ENCODE measurements at regions not wholly inside any gene's neighbourhood (a gene's known extent, or its start where the extent isn't known, plus 50 kb on each side); places are given as distances from the start of the nearest gene placed in this dataset.

- DNase-seq (ENCODE audit: low read depth in 1 of 2, low spot score in 1 of 2), result no peak
- no peak overlapping the region for H3K4me3 ChIP-seq (replicated peaks; ENCODE audit: insufficient read depth, low read length)
- no peak overlapping the region for H3K27ac ChIP-seq (replicated peaks)
- TF ChIP-seq, protein P1, sequence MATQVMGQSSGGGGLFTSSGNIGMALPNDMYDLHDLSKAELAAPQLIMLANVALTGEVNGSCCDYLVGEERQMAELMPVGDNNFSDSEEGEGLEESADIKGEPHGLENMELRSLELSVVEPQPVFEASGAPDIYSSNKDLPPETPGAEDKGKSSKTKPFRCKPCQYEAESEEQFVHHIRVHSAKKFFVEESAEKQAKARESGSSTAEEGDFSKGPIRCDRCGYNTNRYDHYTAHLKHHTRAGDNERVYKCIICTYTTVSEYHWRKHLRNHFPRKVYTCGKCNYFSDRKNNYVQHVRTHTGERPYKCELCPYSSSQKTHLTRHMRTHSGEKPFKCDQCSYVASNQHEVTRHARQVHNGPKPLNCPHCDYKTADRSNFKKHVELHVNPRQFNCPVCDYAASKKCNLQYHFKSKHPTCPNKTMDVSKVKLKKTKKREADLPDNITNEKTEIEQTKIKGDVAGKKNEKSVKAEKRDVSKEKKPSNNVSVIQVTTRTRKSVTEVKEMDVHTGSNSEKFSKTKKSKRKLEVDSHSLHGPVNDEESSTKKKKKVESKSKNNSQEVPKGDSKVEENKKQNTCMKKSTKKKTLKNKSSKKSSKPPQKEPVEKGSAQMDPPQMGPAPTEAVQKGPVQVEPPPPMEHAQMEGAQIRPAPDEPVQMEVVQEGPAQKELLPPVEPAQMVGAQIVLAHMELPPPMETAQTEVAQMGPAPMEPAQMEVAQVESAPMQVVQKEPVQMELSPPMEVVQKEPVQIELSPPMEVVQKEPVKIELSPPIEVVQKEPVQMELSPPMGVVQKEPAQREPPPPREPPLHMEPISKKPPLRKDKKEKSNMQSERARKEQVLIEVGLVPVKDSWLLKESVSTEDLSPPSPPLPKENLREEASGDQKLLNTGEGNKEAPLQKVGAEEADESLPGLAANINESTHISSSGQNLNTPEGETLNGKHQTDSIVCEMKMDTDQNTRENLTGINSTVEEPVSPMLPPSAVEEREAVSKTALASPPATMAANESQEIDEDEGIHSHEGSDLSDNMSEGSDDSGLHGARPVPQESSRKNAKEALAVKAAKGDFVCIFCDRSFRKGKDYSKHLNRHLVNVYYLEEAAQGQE (IDR thresholded peaks at IDR 0.05; ENCODE audit: insufficient replicate concordance, low read depth), result no peak
- no peaks in the 10 kb centered on the region for H3K27me3 ChIP-seq (ENCODE audit: insufficient read depth, poor library complexity, severe bottlenecking)
These were observed 409.6 kb upstream of the MPDZ start for GRCh38 chr9:13688990-13689600.

GRCh38 chr9:13688223-13688989, 408.9 kb upstream of the MPDZ start:
- no peaks in the 10 kb centered on the region for H3K27me3 ChIP-seq (ENCODE audit: insufficient read depth, poor library complexity, severe bottlenecking)

DNA sequence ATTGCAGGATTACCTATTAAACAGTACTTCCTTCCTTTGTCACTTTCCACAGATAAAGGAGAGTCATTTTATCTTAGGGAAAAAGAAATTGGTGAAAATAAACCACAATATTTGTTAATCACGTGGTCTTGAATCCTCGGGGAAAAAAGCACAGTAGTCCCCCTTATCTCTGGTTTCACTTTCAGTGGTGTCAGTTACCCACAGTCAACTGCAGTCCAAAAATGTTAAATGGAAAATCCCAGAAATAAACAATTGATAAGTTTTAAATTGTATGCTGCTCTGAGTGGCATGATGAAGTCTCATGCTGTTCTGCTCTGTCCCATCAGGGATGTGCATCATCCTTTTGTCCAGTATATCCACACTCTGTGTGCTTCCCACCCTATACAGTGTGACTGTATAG, 405.2 kb upstream of the MPDZ start:
- H3K27ac ChIP-seq (replicated peaks), result no peak overlapping the region
- no peak for DNase-seq (ENCODE audit: low read depth in 1 of 2, low spot score in 1 of 2)
- no peak overlapping the region for H3K4me3 ChIP-seq (replicated peaks; ENCODE audit: insufficient read depth, low read length)
- TF ChIP-seq GABPA (IDR thresholded peaks at IDR 0.05; ENCODE audit: low read depth), result no peak
- TF ChIP-seq, protein P2, sequence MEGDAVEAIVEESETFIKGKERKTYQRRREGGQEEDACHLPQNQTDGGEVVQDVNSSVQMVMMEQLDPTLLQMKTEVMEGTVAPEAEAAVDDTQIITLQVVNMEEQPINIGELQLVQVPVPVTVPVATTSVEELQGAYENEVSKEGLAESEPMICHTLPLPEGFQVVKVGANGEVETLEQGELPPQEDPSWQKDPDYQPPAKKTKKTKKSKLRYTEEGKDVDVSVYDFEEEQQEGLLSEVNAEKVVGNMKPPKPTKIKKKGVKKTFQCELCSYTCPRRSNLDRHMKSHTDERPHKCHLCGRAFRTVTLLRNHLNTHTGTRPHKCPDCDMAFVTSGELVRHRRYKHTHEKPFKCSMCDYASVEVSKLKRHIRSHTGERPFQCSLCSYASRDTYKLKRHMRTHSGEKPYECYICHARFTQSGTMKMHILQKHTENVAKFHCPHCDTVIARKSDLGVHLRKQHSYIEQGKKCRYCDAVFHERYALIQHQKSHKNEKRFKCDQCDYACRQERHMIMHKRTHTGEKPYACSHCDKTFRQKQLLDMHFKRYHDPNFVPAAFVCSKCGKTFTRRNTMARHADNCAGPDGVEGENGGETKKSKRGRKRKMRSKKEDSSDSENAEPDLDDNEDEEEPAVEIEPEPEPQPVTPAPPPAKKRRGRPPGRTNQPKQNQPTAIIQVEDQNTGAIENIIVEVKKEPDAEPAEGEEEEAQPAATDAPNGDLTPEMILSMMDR (IDR thresholded peaks at IDR 0.05; ENCODE audit: insufficient read depth, low read length), result no peak
- TF ChIP-seq, protein P1 (IDR thresholded peaks at IDR 0.05; ENCODE audit: insufficient replicate concordance, low read depth), result no peak
- no peak for TF ChIP-seq POLR2AphosphoS5 (IDR thresholded peaks at IDR 0.05; ENCODE audit: low read depth)
- no peak for TF ChIP-seq SPI1 (IDR thresholded peaks at IDR 0.05; ENCODE audit: borderline replicate concordance, low read depth)
- H3K27me3 ChIP-seq (ENCODE audit: insufficient read depth, poor library complexity, severe bottlenecking), result no peaks in the 10 kb centered on the region

More at GRCh38 chr9:13688223-13688989, 408.9 kb upstream of the MPDZ start:
- DNase-seq (ENCODE audit: low read depth in 1 of 2, low spot score in 1 of 2), result no peak
- Histone ChIP-seq H3K4me3 (replicated peaks; ENCODE audit: insufficient read depth, low read length) (no peak overlapping the region), H3K27ac (replicated peaks) (no peak overlapping the region)
- TF ChIP-seq, protein P1 (IDR thresholded peaks at IDR 0.05; ENCODE audit: insufficient replicate concordance, low read depth), result no peak
- TF ChIP-seq, protein P2 (IDR thresholded peaks at IDR 0.05; ENCODE audit: insufficient read depth, low read length), result no peak
- TF ChIP-seq POLR2AphosphoS5 (IDR thresholded peaks at IDR 0.05; ENCODE audit: low read depth) (no peak), GABPA (IDR thresholded peaks at IDR 0.05; ENCODE audit: low read depth) (no peak), SPI1 (IDR thresholded peaks at IDR 0.05; ENCODE audit: borderline replicate concordance, low read depth) (no peak)
